Neural progenitor cell (in vitro differentiated cells): ENCODE measurements at regions not wholly inside any gene's neighbourhood (a gene's known extent, or its start where the extent isn't known, plus 50 kb on each side); places are given as distances from the start of the nearest gene placed in this dataset.

ENCODE experiments used
- DNase-seq: peaks from one replicate; pipeline ENCODE4 v3.0.0-alpha.2; 2016; ENCODE audit warnings: low spot score
- H2AFZ ChIP-seq: fragments of 200-600 bp; sonication (generic); replicated peaks from 2 replicates; pipeline ENCODE4 v1.6.1; 2016; ENCODE audit warnings: antibody characterized with exemption
- H3F3A ChIP-seq: fragments of 200-600 bp; sonication (generic); 2 replicates; pipeline ENCODE4 v1.6.1; 2016; ENCODE audit warnings: antibody characterized with exemption, low read depth
- H3K27ac ChIP-seq: fragments of 200-600 bp; sonication (generic); 2 replicates; pipeline ENCODE4 v1.5.1; 2016; ENCODE audit warnings: mild to moderate bottlenecking
- H3K27me3 ChIP-seq: fragments of 200-600 bp; sonication (generic); 2 replicates; pipeline ENCODE4 v1.6.1; 2016; ENCODE audit warnings: mild to moderate bottlenecking, moderate library complexity
- H3K36me3 ChIP-seq: fragments of 200-600 bp; sonication (generic); 2 replicates; pipeline ENCODE4 v1.5.1; 2016
- H3K4me1 ChIP-seq: fragments of 200-600 bp; sonication (generic); 2 replicates; pipeline ENCODE4 v1.6.1; 2016; ENCODE audit warnings: mixed run types
- H3K4me2 ChIP-seq: fragments of 200-600 bp; sonication (generic); 2 replicates; pipeline ENCODE4 v1.6.1; 2016
- H3K4me3 ChIP-seq: fragments of 200-600 bp; sonication (generic); 2 replicates; pipeline ENCODE4 v1.5.1; 2016
- H3K79me2 ChIP-seq: fragments of 200-600 bp; sonication (generic); 2 replicates; pipeline ENCODE4 v1.6.1; 2016; ENCODE audit warnings: low read depth
- H3K9ac ChIP-seq: fragments of 200-600 bp; sonication (generic); 2 replicates; pipeline ENCODE4 v1.6.1; 2016
- H3K9me3 ChIP-seq: fragments of 200-600 bp; sonication (generic); 2 replicates; pipeline ENCODE4 v1.5.1; 2016; ENCODE audit warnings: low read depth
- H4K20me1 ChIP-seq: fragments of 200-600 bp; sonication (generic); 2 replicates; pipeline ENCODE4 v1.6.1; 2016; ENCODE audit warnings: low read depth
- H3K27ac Mint-ChIP-seq: 3 replicates; pipeline ENCODE4 v1.8.0; 2021; ENCODE audit warnings: mixed read lengths
- H3K27me3 Mint-ChIP-seq: 2 replicates; pipeline ENCODE4 v1.8.0; 2022; ENCODE audit warnings: low read depth, mild to moderate bottlenecking, inconsistent platforms, moderate library complexity, mixed read lengths; ENCODE audit not compliant: insufficient read depth
- H3K36me3 Mint-ChIP-seq: 3 replicates; pipeline ENCODE4 v1.8.0; 2021; ENCODE audit warnings: mixed read lengths
- H3K4me1 Mint-ChIP-seq: 3 replicates; pipeline ENCODE4 v1.8.0; 2021; ENCODE audit warnings: mixed read lengths
- H3K4me3 Mint-ChIP-seq: 3 replicates; pipeline ENCODE4 v1.8.0; 2021; ENCODE audit warnings: mild to moderate bottlenecking, moderate library complexity, mixed read lengths
- H3K9me3 Mint-ChIP-seq: 3 replicates; pipeline ENCODE4 v1.8.0; 2020; ENCODE audit warnings: mixed read lengths
- CTCF ChIP-seq: fragments of 200-600 bp; sonication (generic); IDR thresholded peaks from 2 replicates; pipeline ENCODE4 v1.5.1; 2017; ENCODE audit warnings: antibody characterized with exemption, mild to moderate bottlenecking
- EZH2 ChIP-seq: fragments of 200-600 bp; sonication (generic); IDR thresholded peaks from 2 replicates; pipeline ENCODE4 v1.6.1; 2017; ENCODE audit warnings: antibody characterized with exemption, mild to moderate bottlenecking, moderate library complexity
- EZH2phosphoT487 ChIP-seq: fragments of 200-600 bp; sonication (generic); IDR thresholded peaks from 2 replicates; pipeline ENCODE4 v1.6.1; 2017; ENCODE audit warnings: antibody characterized with exemption

- Mint-ChIP-seq H3K4me1 (peaks cover 3% of the 10 kb centered on the region), H3K4me3 (no peak overlapping the region), H3K36me3 (no peaks in the 10 kb centered on the region), H3K27me3 (peaks cover 2% of the 10 kb centered on the region), H3K9me3 (no peaks in the 10 kb centered on the region), H3K27ac (no peak overlapping the region)
- H3K9me3 ChIP-seq = no peaks in the 10 kb centered on the region
- H4K20me1 ChIP-seq = no peaks in the 10 kb centered on the region
- H3K4me1 ChIP-seq = no peaks in the 10 kb centered on the region
- TF ChIP-seq EZH2phosphoT487 = no peak
- no peak for TF ChIP-seq CTCF
- no peak for TF ChIP-seq EZH2
- H3K27me3 ChIP-seq = no peaks in the 10 kb centered on the region
- no peak overlapping the region for H2AFZ ChIP-seq
- H3K79me2 ChIP-seq = no peaks in the 10 kb centered on the region
- H3K9ac ChIP-seq = no peak overlapping the region
- H3K4me2 ChIP-seq = no peak overlapping the region
- H3F3A ChIP-seq = no peaks in the 10 kb centered on the region
- H3K4me3 ChIP-seq = no peak overlapping the region
- no peak overlapping the region for H3K27ac ChIP-seq
- no peak for DNase-seq
- H3K36me3 ChIP-seq = no peaks in the 10 kb centered on the region
Measured at GRCh38 chr16:64165368-64165767, 956.5 kb downstream of the CDH11 start.

GRCh38 chr16:64162613-64163375 lies 959.1 kb downstream of the CDH11 start:
- H3K4me1 Mint-ChIP-seq = peaks cover 3% of the 10 kb centered on the region
- no peak overlapping the region for H3K4me3 ChIP-seq
- H3K4me1 ChIP-seq = no peaks in the 10 kb centered on the region
- H3K27me3 ChIP-seq = no peaks in the 10 kb centered on the region
- no peak overlapping the region for H3K27ac ChIP-seq
- no peaks in the 10 kb centered on the region for H3F3A ChIP-seq
- no peak overlapping the region for H3K27ac Mint-ChIP-seq
- no peak for DNase-seq
- no peak overlapping the region for H3K4me2 ChIP-seq
- no peak overlapping the region for H2AFZ ChIP-seq
- H3K36me3 ChIP-seq = no peaks in the 10 kb centered on the region
- H3K79me2 ChIP-seq = no peaks in the 10 kb centered on the region
- TF ChIP-seq EZH2phosphoT487 = no peak
- no peak for TF ChIP-seq CTCF
- no peak for TF ChIP-seq EZH2
- no peaks in the 10 kb centered on the region for H4K20me1 ChIP-seq
- no peak overlapping the region for H3K9ac ChIP-seq
- no peaks in the 10 kb centered on the region for H3K36me3 Mint-ChIP-seq
- no peaks in the 10 kb centered on the region for H3K9me3 ChIP-seq
- H3K27me3 Mint-ChIP-seq = peaks cover 5% of the 10 kb centered on the region
- H3K9me3 Mint-ChIP-seq = no peaks in the 10 kb centered on the region
- H3K4me3 Mint-ChIP-seq = no peak overlapping the region

GRCh38 chr16:64159976-64160375 lies 961.9 kb downstream of the CDH11 start:
- Histone ChIP-seq H3K27me3 (no peaks in the 10 kb centered on the region), H2AFZ (no peak overlapping the region), H3K4me2 (no peak overlapping the region), H3K4me1 (no peaks in the 10 kb centered on the region), H3K79me2 (no peaks in the 10 kb centered on the region), H3F3A (no peaks in the 10 kb centered on the region), H4K20me1 (no peaks in the 10 kb centered on the region), H3K4me3 (no peak overlapping the region), H3K27ac (no peak overlapping the region), H3K36me3 (no peaks in the 10 kb centered on the region), H3K9me3 (no peaks in the 10 kb centered on the region), H3K9ac (no peak overlapping the region)
- Mint-ChIP-seq H3K36me3 (no peaks in the 10 kb centered on the region), H3K27ac (no peak overlapping the region), H3K4me3 (no peak overlapping the region), H3K4me1 (peaks cover 3% of the 10 kb centered on the region), H3K27me3 (peaks cover 5% of the 10 kb centered on the region), H3K9me3 (no peaks in the 10 kb centered on the region)
- TF ChIP-seq EZH2phosphoT487 (no peak), EZH2 (no peak), CTCF (no peak)
- no peak for DNase-seq
